ENCODE measurements at regions not wholly inside any gene's neighbourhood (a gene's known extent, or its start where the extent isn't known, plus 50 kb on each side); places are given as distances from the start of the nearest gene placed in this dataset.

GRCh38 chr18:25650201-25650941 lies 298.4 kb upstream of the ZNF521 start:
- no peak for TF ChIP-seq POLR2AphosphoS5 (IDR thresholded peaks at IDR 0.05; ENCODE audit: borderline replicate concordance, low read depth, low read length)
- TF ChIP-seq EZH2 (IDR thresholded peaks at IDR 0.05) = no peak
- TF ChIP-seq FOXP2 (optimal IDR thresholded peaks at IDR 0.05; ENCODE audit: control extremely low read depth, extremely low read length, insufficient read depth) = no peak

Data from SK-N-MC (cell line).